ENCODE measurements at regions not wholly inside any gene's neighbourhood (a gene's known extent, or its start where the extent isn't known, plus 50 kb on each side); places are given as distances from the start of the nearest gene placed in this dataset.

DNA sequence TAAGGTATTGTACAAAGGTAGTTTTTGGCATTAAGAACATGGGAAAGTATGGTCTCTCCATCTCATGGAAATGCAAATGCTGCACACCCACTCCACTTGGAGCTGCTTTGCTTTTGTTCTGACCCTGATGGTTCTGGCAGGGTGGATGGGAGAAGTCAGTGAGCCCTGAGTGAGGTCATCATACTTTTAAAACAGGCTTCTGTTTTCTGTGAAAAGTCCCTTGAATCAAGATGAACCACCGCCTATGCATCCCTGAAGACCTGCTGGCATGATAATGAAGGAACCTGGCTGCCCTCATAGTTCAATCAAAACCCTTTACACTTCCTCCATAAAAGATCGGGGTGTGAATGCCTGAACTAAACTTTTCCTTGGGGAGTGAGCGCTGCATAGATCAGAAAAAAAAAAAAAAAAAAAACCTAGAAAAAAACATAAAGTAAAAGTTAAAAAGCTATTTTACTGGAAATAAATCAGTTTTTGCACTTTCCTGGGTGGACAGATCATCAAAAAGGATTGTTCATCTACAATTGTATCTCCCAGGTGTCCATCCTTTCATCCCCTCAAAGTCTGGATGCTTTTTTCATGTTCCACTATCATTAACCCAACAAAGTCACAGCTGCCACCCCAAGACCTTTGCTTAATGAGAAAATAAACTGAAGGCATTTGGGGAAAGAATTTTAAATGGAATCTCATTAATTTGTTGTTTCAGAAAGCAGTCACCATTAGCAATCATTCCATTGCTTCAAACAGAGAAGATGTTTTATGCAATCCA is 728.1 kb upstream of the DDX18 start:
- 72% methylated on average over 3 of the region's 3 CpGs for WGBS
- Histone ChIP-seq H3K4me1 (replicated peaks) (no peaks in the 10 kb centered on the region), H3K27me3 (replicated peaks; ENCODE audit: insufficient read depth) (no peaks in the 10 kb centered on the region), H3K27ac (no peak overlapping the region), H3K9me3 (no peaks in the 10 kb centered on the region), H3K4me3 (no peak overlapping the region), H3K36me3 (no peaks in the 10 kb centered on the region)
- TF ChIP-seq POLR2AphosphoS5 (IDR thresholded peaks at IDR 0.05) = no peak
- TF ChIP-seq POLR2A (IDR thresholded peaks at IDR 0.05) = no peak
- TF ChIP-seq, protein P1, sequence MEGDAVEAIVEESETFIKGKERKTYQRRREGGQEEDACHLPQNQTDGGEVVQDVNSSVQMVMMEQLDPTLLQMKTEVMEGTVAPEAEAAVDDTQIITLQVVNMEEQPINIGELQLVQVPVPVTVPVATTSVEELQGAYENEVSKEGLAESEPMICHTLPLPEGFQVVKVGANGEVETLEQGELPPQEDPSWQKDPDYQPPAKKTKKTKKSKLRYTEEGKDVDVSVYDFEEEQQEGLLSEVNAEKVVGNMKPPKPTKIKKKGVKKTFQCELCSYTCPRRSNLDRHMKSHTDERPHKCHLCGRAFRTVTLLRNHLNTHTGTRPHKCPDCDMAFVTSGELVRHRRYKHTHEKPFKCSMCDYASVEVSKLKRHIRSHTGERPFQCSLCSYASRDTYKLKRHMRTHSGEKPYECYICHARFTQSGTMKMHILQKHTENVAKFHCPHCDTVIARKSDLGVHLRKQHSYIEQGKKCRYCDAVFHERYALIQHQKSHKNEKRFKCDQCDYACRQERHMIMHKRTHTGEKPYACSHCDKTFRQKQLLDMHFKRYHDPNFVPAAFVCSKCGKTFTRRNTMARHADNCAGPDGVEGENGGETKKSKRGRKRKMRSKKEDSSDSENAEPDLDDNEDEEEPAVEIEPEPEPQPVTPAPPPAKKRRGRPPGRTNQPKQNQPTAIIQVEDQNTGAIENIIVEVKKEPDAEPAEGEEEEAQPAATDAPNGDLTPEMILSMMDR (IDR thresholded peaks at IDR 0.05) = no peak
- intact Hi-C loops (cut with DNase I) = no loop called here
- DNase-seq (ENCODE audit: low spot score) = no peak

GRCh38 chr2:117086943-117087250 is 727.6 kb upstream of the DDX18 start:
- no peak for DNase-seq (ENCODE audit: low spot score)
- no peaks in the 10 kb centered on the region for H3K9me3 ChIP-seq
- no peaks in the 10 kb centered on the region for H3K4me1 ChIP-seq (replicated peaks)
- H3K36me3 ChIP-seq = no peaks in the 10 kb centered on the region
- no peak overlapping the region for H3K27ac ChIP-seq
- whole genome bisulfite sequencing = 51% methylated on average over 4 of the region's 4 CpGs
- intact Hi-C loops (cut with DNase I) = no loop called here
- TF ChIP-seq POLR2A (IDR thresholded peaks at IDR 0.05) = no peak
- TF ChIP-seq POLR2AphosphoS5 (IDR thresholded peaks at IDR 0.05) = no peak
- TF ChIP-seq, protein P1 (IDR thresholded peaks at IDR 0.05) = no peak
- no peaks in the 10 kb centered on the region for H3K27me3 ChIP-seq (replicated peaks; ENCODE audit: insufficient read depth)
- no peak overlapping the region for H3K4me3 ChIP-seq

DNA sequence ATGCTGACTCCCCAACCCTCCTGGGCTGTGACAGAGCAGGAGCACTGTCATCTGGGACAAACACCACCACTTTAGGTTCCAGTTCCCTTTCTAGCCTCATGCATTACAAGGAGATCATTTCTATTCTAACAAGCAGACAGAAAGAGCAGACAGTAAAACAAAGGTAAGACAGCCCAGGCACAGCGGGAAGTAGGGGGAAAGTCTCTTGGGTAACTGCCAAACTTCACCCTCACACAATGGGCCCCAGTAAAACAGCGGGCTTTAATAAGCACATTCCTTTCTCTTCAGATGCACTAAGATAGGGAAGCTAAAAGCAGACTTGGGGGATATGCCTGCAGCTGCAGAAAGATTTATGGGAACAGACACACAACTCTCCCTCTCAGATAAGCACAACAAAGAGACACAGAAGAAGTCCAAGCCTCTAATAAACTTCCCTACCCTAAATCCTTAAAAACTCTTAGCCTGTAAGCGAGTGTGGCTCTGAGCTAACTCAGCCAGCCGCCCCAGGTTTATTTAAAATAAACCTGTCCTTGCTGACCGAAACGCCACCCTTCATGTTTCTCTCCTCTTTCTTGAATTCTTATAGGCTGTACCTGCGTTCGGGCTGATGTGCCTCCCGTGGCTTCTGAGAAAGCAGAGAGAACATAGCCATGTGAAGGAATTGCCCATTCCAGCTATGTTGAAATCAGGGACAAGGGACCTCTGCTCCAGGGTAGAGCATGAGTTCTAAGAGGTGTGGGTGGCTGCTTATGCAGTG is 726.8 kb upstream of the DDX18 start:
- no peaks in the 10 kb centered on the region for H3K27me3 ChIP-seq (replicated peaks; ENCODE audit: insufficient read depth)
- TF ChIP-seq, protein P1 (IDR thresholded peaks at IDR 0.05) = no peak
- TF ChIP-seq POLR2AphosphoS5 (IDR thresholded peaks at IDR 0.05) (no peak), POLR2A (IDR thresholded peaks at IDR 0.05) (no peak)
- no peak for DNase-seq (ENCODE audit: low spot score)
- no peak overlapping the region for H3K27ac ChIP-seq
- no peaks in the 10 kb centered on the region for H3K36me3 ChIP-seq
- no peaks in the 10 kb centered on the region for H3K9me3 ChIP-seq
- WGBS = 5% methylated on average over 9 of the region's 9 CpGs
- intact Hi-C loops (cut with DNase I) = no loop called here
- H3K4me3 ChIP-seq = no peak overlapping the region
- no peaks in the 10 kb centered on the region for H3K4me1 ChIP-seq (replicated peaks)

DNA sequence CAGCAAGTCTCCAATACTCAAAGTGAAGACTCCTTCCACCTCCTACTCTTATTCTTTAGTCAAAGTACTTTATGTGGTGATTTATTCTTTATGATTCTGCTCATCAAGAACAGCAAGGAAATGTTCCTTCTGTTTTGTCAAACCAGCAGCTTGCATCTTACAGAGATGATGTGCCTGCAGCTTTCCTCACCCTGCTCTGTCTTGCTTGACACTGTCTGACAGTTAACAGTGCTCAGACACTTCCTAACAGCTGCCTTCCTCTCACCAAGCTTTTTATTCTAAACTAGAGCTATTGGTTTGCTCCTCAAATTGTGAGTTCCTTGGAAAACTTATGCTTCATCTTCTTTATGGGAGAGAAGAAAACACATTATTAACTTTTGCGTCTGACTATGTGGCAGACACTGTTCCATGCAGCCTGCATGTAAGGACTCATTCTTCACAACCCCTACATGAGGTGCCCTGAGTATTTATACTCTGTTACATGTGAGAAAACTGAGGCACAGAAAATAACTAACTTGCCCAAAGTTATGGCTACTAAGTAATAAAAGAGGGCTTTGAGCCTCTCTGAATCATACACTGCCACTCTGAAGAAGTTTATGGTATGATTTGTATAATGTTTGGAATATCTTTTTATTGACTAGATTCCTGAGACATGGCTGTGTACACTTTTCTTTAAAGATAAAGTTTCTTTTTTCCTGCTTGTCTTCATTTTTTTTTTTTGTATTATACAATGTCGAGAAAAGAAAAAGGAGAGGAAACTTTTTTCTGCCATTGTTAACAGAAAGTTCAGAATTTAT is 723.3 kb upstream of the DDX18 start:
- no peak for TF ChIP-seq POLR2AphosphoS5 (IDR thresholded peaks at IDR 0.05)
- TF ChIP-seq, protein P1 (IDR thresholded peaks at IDR 0.05) = no peak
- TF ChIP-seq POLR2A (IDR thresholded peaks at IDR 0.05) = no peak
- no peaks in the 10 kb centered on the region for H3K27me3 ChIP-seq (replicated peaks; ENCODE audit: insufficient read depth)
- no peaks in the 10 kb centered on the region for H3K9me3 ChIP-seq
- WGBS = 74% methylated on average over 2 of the region's 2 CpGs
- H3K27ac ChIP-seq = no peak overlapping the region
- H3K4me3 ChIP-seq = no peak overlapping the region
- DNase-seq (ENCODE audit: low spot score) = no peak
- no peaks in the 10 kb centered on the region for H3K4me1 ChIP-seq (replicated peaks)
- H3K36me3 ChIP-seq = no peaks in the 10 kb centered on the region
- intact Hi-C loops (cut with DNase I) = no loop called here
